ENCODE measurements at regions not wholly inside any gene's neighbourhood (a gene's known extent, or its start where the extent isn't known, plus 50 kb on each side); places are given as distances from the start of the nearest gene placed in this dataset.

DNA sequence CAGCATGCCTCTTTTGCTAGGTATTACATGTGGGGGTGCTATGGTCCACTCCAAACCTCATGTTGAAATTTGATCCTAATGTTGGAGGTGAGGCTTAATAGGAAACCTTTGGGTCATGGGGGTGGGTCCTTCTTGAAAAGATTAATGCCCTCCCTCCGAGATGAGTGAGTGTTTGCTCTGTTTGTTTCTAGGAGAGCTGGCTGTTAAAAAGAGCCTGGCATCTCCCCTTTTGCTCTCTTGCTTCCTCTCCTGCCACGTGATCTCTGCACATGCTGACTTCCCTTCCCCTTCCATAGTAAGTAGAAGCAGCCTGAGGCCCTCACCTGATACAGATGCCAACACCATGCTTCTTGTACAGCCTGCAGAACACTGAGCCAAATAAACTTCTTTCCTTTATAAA lies 104.5 kb downstream of the FAT3 start:
- in situ Hi-C loops (cut with MboI; ENCODE audit: low pct_unique_long_range_greater_than_20kb, low sequenced_read_pairs, unreplicated experiment) = no loop called here
- no peak for DNase-seq (ENCODE audit: low spot score)

DNA sequence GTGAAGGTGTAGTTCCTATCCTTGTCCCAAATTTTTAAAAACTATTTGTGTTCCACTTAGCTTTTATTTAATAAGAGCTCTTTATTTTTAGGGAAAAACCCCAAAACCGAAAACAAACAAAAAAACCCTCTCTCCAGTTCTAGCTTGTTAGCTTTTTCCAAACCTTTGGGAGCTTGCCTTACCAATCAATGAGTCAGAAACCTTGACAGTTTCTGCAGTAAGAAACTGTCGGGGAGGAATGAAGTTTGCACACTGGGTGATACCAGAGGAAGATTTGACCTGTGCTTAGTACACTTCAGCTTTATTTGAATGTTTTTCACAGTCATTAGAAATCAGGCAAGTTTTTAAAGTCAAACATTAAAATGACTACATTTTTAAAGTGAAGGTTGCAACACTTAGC lies 105.0 kb downstream of the FAT3 start:
- in situ Hi-C loops (cut with MboI; ENCODE audit: low pct_unique_long_range_greater_than_20kb, low sequenced_read_pairs, unreplicated experiment) = no loop called here
- DNase-seq (ENCODE audit: low spot score) = no peak

More for the DNA sequence above, 104.5 kb downstream of the FAT3 start:
- TF ChIP-seq, protein P1, sequence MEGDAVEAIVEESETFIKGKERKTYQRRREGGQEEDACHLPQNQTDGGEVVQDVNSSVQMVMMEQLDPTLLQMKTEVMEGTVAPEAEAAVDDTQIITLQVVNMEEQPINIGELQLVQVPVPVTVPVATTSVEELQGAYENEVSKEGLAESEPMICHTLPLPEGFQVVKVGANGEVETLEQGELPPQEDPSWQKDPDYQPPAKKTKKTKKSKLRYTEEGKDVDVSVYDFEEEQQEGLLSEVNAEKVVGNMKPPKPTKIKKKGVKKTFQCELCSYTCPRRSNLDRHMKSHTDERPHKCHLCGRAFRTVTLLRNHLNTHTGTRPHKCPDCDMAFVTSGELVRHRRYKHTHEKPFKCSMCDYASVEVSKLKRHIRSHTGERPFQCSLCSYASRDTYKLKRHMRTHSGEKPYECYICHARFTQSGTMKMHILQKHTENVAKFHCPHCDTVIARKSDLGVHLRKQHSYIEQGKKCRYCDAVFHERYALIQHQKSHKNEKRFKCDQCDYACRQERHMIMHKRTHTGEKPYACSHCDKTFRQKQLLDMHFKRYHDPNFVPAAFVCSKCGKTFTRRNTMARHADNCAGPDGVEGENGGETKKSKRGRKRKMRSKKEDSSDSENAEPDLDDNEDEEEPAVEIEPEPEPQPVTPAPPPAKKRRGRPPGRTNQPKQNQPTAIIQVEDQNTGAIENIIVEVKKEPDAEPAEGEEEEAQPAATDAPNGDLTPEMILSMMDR (IDR thresholded peaks at IDR 0.05; ENCODE audit: extremely low read depth, insufficient read depth, missing control alignments) = no peak

DNA sequence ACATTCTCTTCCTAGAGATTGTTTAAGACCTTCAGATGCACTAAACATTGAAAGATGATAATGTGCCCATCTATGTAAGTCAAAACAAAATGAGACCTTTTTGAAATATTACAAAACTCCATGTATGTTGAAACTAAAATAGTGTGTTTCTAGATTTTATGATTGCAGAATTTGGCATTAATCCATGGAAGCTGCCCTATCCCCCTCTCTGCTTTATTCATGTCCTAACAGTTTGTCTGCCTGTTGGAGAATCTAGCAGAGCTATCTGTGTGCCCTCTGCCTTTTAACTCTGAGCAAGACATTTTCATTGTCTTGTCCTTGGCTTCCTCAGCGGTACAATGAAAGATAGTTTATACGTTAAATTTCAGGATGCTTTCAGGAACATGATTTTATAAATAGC lies 105.5 kb downstream of the FAT3 start:
- no peak for DNase-seq (ENCODE audit: low spot score)
- TF ChIP-seq, protein P1 (IDR thresholded peaks at IDR 0.05; ENCODE audit: extremely low read depth, insufficient read depth, missing control alignments) = no peak

More for the DNA sequence above, 105.0 kb downstream of the FAT3 start:
- TF ChIP-seq, protein P1 (IDR thresholded peaks at IDR 0.05; ENCODE audit: extremely low read depth, insufficient read depth, missing control alignments) = no peak

DNA sequence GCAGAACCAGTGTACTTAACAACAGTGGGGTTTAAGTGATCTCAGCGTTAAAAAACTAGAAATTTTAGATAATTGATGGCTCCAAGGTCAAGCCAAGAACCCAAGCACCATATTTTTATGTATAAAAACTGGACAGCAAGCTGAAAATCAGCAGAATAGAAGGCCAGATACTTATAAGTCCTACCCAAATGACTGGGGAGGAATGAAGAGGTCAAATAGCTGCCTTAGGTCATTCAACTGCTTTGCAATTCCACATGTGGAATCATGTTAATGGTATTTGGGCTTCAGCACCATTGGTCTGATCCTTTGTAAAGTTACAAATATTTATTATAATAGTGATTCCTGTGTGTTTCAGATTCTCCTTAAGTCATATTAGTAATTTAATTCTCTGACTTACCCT lies 108.4 kb downstream of the FAT3 start:
- in situ Hi-C loops (cut with MboI; ENCODE audit: low pct_unique_long_range_greater_than_20kb, low sequenced_read_pairs, unreplicated experiment) = no loop called here
- no peak for DNase-seq (ENCODE audit: low spot score)
- TF ChIP-seq, protein P1 (IDR thresholded peaks at IDR 0.05; ENCODE audit: extremely low read depth, insufficient read depth, missing control alignments) = no peak

More for the DNA sequence above, 105.5 kb downstream of the FAT3 start:
- in situ Hi-C loops (cut with MboI; ENCODE audit: low pct_unique_long_range_greater_than_20kb, low sequenced_read_pairs, unreplicated experiment) = no loop called here

DNA sequence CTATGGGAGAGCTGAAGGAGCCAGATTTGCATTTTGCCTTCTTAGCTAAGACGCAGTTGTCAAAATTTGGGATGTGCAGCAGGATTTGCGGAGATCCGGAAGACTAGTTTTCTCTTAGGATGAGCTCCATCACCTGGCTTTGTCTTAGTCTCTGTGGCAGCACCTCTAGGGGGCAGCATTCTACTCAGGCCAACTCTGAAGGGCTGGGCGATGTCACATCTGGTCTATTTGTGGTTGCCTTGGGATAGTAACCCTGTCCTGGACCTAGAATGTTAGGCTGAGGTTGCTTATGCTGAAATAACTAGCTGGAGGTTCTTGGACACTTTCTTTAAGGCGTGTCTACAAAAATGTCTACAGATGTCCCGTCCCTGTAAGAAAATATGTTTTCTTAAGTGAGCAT lies 116.2 kb downstream of the FAT3 start:
- no peak for DNase-seq (ENCODE audit: low spot score)
- in situ Hi-C loops (cut with MboI; ENCODE audit: low pct_unique_long_range_greater_than_20kb, low sequenced_read_pairs, unreplicated experiment) = no loop called here
- TF ChIP-seq, protein P1 (IDR thresholded peaks at IDR 0.05; ENCODE audit: extremely low read depth, insufficient read depth, missing control alignments) = peak; percentile 43

DNA sequence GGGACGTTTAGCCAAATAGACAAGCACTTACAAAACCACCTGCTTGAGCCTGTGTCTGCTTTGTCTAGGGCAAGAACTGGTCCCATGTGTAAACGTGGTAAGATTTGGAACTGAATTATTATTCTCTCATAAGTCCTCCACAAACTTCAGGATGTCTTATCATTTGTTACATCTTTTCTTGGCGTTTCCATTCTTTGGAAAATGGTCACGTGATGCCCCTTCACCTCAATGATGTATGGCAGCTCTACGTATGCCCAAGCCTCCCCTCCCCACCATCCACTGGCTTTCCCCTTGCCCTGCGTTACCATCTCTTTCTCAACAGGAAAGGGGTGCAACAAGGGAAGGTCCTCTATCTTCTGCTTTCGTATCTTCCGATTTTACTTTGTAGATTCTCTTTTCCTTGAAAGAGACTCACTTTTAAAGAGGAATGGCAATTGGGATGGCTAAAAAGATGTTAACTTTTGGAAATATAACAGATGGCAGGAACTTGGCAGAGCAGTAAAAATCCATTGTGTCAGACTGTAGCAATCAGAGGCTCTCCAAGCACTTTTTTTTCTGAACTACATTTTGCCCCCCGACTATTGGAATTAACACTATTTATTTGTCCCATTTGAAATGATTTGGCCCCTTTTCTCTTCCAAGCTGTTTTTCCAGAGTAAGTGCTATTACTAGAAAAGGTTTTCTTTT lies 117.6 kb downstream of the FAT3 start:
- in situ Hi-C loops (cut with MboI; ENCODE audit: low pct_unique_long_range_greater_than_20kb, low sequenced_read_pairs, unreplicated experiment) = no loop called here
- TF ChIP-seq, protein P1 (IDR thresholded peaks at IDR 0.05; ENCODE audit: extremely low read depth, insufficient read depth, missing control alignments) = no peak
- no peak for DNase-seq (ENCODE audit: low spot score)
